Keratinocyte (primary cell): ENCODE measurements at regions not wholly inside any gene's neighbourhood (a gene's known extent, or its start where the extent isn't known, plus 50 kb on each side); places are given as distances from the start of the nearest gene placed in this dataset.
A peak's percentile ranks its signal among the peaks of the same experiment; 100 is the strongest.

Experiments
- DNase-seq: peaks from one replicate; pipeline ENCODE4 v3.0.0-alpha.2; 2011; ENCODE audit warnings: low read depth, missing footprints, low spot score
- FAIRE-seq: peaks from 2 replicates; lab custom pipeline; 2011; peaks lifted over from hg19 to GRCh38; lab: Jason Lieb, UNC
- H2AFZ ChIP-seq: 2 replicates; pipeline ENCODE4 v1.6.0; 2012; ENCODE audit warnings: low read length, control low read depth, inconsistent platforms; ENCODE audit not compliant: control insufficient read depth
- H3K27ac ChIP-seq: 2 replicates; pipeline ENCODE4 v1.5.1; 2011; ENCODE audit warnings: low read length; ENCODE audit not compliant: control insufficient read depth, insufficient read depth
- H3K27me3 ChIP-seq: 3 replicates; pipeline ENCODE4 v1.6.0; 2011; ENCODE audit warnings: low read length; ENCODE audit not compliant: control insufficient read depth, insufficient read depth; ENCODE audit errors: extremely low read depth
- H3K36me3 ChIP-seq, 2 experiments: 2 replicates in 1 of 2; 3 replicates in 1 of 2; pipeline ENCODE4 v1.5.1; 2011; ENCODE audit warnings: low read length in 2 of 2, mild to moderate bottlenecking in 1 of 2; ENCODE audit not compliant: control insufficient read depth in 2 of 2, insufficient read depth in 2 of 2; ENCODE audit errors: extremely low read depth in 1 of 2
- H3K4me1 ChIP-seq: 3 replicates; pipeline ENCODE4 v1.5.1; 2011; ENCODE audit warnings: low read length; ENCODE audit not compliant: control insufficient read depth, insufficient read depth; ENCODE audit errors: extremely low read depth
- H3K4me2 ChIP-seq: 3 replicates; pipeline ENCODE4 v1.6.0; 2011; ENCODE audit warnings: low read depth, low read length; ENCODE audit not compliant: control insufficient read depth, insufficient read depth; ENCODE audit errors: extremely low read depth
- H3K4me3 ChIP-seq, 3 experiments: fragments of 200-600 bp in 1 of 3; sonication (generic) in 1 of 3; 2 replicates in 2 of 3; 3 replicates in 1 of 3; pipeline ENCODE4 v1.5.1; 2011 to 2016; ENCODE audit warnings: low read length in 3 of 3, mild to moderate bottlenecking in 3 of 3, control low read depth in 2 of 3, inconsistent platforms in 1 of 3, low read depth in 1 of 3, mixed read lengths in 1 of 3, mixed run types in 1 of 3, moderate library complexity in 1 of 3; ENCODE audit not compliant: control insufficient read depth in 2 of 3, insufficient read depth in 2 of 3; ENCODE audit errors: extremely low read depth in 1 of 3
- H3K79me2 ChIP-seq: 2 replicates; pipeline ENCODE4 v1.6.0; 2012; ENCODE audit warnings: low read length; ENCODE audit not compliant: control insufficient read depth, insufficient read depth
- H3K9ac ChIP-seq: 3 replicates; pipeline ENCODE4 v1.6.0; 2011; ENCODE audit warnings: low read length; ENCODE audit not compliant: control insufficient read depth, insufficient read depth; ENCODE audit errors: extremely low read depth
- H3K9me1 ChIP-seq: 3 replicates; pipeline ENCODE4 v1.6.0; 2011; ENCODE audit warnings: low read length; ENCODE audit not compliant: control insufficient read depth, insufficient read depth; ENCODE audit errors: extremely low read depth
- H3K9me3 ChIP-seq: 2 replicates; pipeline ENCODE4 v1.5.1; 2012; ENCODE audit warnings: low read depth, low read length; ENCODE audit not compliant: control insufficient read depth
- H4K20me1 ChIP-seq: 3 replicates; pipeline ENCODE4 v1.6.0; 2011; ENCODE audit warnings: low read length; ENCODE audit not compliant: control insufficient read depth, insufficient read depth; ENCODE audit errors: extremely low read depth
- CTCF ChIP-seq, 3 experiments: IDR thresholded peaks in 1 of 3; conservative IDR thresholded peaks in 1 of 3; optimal IDR thresholded peaks in 1 of 3; 2 replicates in 2 of 3; 3 replicates in 1 of 3; pipeline versions ENCODE3 to v1.5.1; 2011; ENCODE audit warnings: low read length in 3 of 3, mild to moderate bottlenecking in 3 of 3, moderate library complexity in 2 of 3, control low read depth in 1 of 3, inconsistent platforms in 1 of 3; ENCODE audit not compliant: insufficient read depth in 2 of 3; ENCODE audit errors: extremely low read depth in 1 of 3
- EZH2 ChIP-seq: IDR thresholded peaks from one replicate; pipeline ENCODE4 v1.6.1; 2012; ENCODE audit warnings: inconsistent platforms, mild to moderate bottlenecking, low read length, moderate library complexity
- dilution Hi-C: fragments of 300-500 bp; cut with MboI; formaldehyde crosslinking; loops from one replicate; pipeline ENCODE4 v1.7.0; 2020; ENCODE audit warnings: low sequenced_read_pairs; ENCODE audit not compliant: extremely low pct_ligation_motif_present

- FAIRE-seq (peak; percentile 53), DNase-seq (no peak)
- TF ChIP-seq EZH2 (no peak), CTCF (optimal IDR thresholded peaks at IDR 0.05 in 1 of 3, IDR thresholded peaks at IDR 0.05 in 1 of 3, conservative IDR thresholded peaks at IDR 0.05 in 1 of 3; ENCODE audit: extremely low read depth in 1 of 3, insufficient read depth in 2 of 3, low read length in 3 of 3) (no peak)
- no peaks in the 10 kb centered on the region for H3K27me3 ChIP-seq
- H4K20me1 ChIP-seq: no peaks in the 10 kb centered on the region
- no peaks in the 10 kb centered on the region for H3K36me3 ChIP-seq
- no peak overlapping the region for H3K27ac ChIP-seq
- H3K4me1 ChIP-seq: peaks cover 24% of the 10 kb centered on the region
- H3K9me1 ChIP-seq: no peaks in the 10 kb centered on the region
- no peak overlapping the region for H3K9ac ChIP-seq
- no peaks in the 10 kb centered on the region for H3K9me3 ChIP-seq
- no peak overlapping the region for H3K4me3 ChIP-seq
- H3K79me2 ChIP-seq: no peaks in the 10 kb centered on the region
- no peak overlapping the region for H3K4me2 ChIP-seq
- H2AFZ ChIP-seq: no peak overlapping the region
- dilution Hi-C loops: no loop called here
Measured at GRCh38 chr14:85426068-85426935, 103.6 kb upstream of the FLRT2 start.

GRCh38 chr14:85428926-85429325 lies 101.0 kb upstream of the FLRT2 start:
- Histone ChIP-seq H3K27ac (no peak overlapping the region), H3K79me2 (no peaks in the 10 kb centered on the region), H3K27me3 (no peaks in the 10 kb centered on the region), H3K9me1 (no peaks in the 10 kb centered on the region), H3K4me1 (peaks cover 8% of the 10 kb centered on the region), H3K36me3 (no peaks in the 10 kb centered on the region), H3K9ac (no peak overlapping the region), H2AFZ (no peak overlapping the region), H3K9me3 (no peaks in the 10 kb centered on the region), H3K4me3 (no peak overlapping the region), H3K4me2 (no peak overlapping the region), H4K20me1 (no peaks in the 10 kb centered on the region)
- DNase-seq: no peak
- dilution Hi-C loops: no loop called here
- no peak for FAIRE-seq
- no peak for TF ChIP-seq EZH2
- TF ChIP-seq CTCF (optimal IDR thresholded peaks at IDR 0.05 in 1 of 3, IDR thresholded peaks at IDR 0.05 in 1 of 3, conservative IDR thresholded peaks at IDR 0.05 in 1 of 3; ENCODE audit: extremely low read depth in 1 of 3, insufficient read depth in 2 of 3, low read length in 3 of 3): no peak
